ENCODE measurements at regions not wholly inside any gene's neighbourhood (a gene's known extent, or its start where the extent isn't known, plus 50 kb on each side); places are given as distances from the start of the nearest gene placed in this dataset.

DNA sequence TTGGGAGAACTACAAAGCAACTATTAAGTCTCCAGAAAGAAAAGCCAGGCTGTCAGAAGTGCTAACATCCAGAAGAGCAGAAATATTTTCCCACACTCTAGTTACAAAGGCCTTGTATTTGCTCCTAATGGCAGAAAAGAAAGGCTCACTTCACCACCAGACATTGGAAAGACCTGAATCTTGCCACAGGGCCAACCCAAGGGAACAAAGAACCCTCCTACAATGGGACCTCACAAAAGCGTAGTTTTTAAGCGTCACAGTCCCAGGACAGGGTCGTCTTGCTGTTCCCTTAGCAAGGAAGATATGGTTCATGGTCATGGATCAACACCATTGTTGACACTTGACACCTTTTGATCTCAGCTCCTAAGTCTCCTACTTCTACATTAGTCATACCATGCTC lies 119.1 kb downstream of the RPS29 start:
- H2AFZ ChIP-seq (ENCODE audit: low read length, unreplicated experiment) = no peak overlapping the region

DNA sequence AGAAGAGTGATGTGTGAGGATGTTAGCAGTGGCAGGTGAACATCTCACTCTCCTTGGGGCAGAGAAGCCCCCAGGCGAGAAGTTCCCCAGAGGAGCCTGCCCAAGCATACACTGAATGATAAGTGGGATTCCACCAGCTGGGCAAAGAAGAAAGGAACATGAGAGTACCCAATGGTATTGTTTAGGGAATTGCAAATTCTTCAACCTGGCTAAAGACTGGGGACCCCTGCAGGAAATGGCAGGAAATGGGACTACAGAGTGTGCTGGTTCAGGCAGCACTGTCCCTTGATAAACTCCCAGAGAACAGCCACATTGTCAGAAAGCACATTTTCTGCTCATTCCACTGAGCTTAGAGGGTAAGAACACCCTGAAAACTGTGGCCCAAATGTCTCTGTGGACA lies 121.3 kb downstream of the RPS29 start:
- Histone ChIP-seq H3K4me1 (ENCODE audit: control insufficient read depth, insufficient read depth, low read length, unreplicated experiment) (no peaks in the 10 kb centered on the region), H3K79me2 (ENCODE audit: control insufficient read depth, insufficient read depth, low read length, unreplicated experiment) (no peaks in the 10 kb centered on the region), H3K4me3 (ENCODE audit: low read depth, low read length) (no peak overlapping the region), H3K27me3 (ENCODE audit: insufficient read depth, low read length) (peaks cover 12% of the 10 kb centered on the region), H3K27ac (ENCODE audit: low read depth, low read length) (no peak overlapping the region), H2AFZ (ENCODE audit: low read length, unreplicated experiment) (no peak overlapping the region), H3K36me3 (ENCODE audit: insufficient read depth, low read length) (no peaks in the 10 kb centered on the region)

More for the DNA sequence above, 119.1 kb downstream of the RPS29 start:
- Histone ChIP-seq H3K27ac (ENCODE audit: low read depth, low read length) (no peak overlapping the region), H3K79me2 (ENCODE audit: control insufficient read depth, insufficient read depth, low read length, unreplicated experiment) (no peaks in the 10 kb centered on the region), H3K4me3 (ENCODE audit: low read depth, low read length) (no peak overlapping the region), H3K27me3 (ENCODE audit: insufficient read depth, low read length) (no peaks in the 10 kb centered on the region), H3K4me1 (ENCODE audit: control insufficient read depth, insufficient read depth, low read length, unreplicated experiment) (no peaks in the 10 kb centered on the region), H3K36me3 (ENCODE audit: insufficient read depth, low read length) (no peaks in the 10 kb centered on the region)

DNA sequence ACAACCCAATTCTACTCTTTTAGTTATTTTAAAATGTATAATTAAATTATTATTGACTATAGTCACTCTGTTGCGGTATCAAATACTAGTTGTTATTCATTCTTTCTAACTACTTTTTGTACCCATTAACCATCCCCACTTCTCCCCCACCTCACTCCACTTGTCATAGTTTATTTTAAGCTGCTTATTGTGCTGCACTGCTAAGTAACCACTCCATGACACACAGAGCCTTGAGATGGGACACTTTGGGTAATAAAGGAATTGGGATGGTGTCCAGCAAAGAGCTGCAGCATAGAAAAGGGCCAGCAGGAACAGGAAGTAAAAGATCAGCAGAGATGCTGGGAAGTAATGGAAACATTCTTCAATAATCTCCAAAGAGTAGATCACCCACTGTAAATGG lies 123.0 kb downstream of the RPS29 start:
- Histone ChIP-seq H3K36me3 (ENCODE audit: insufficient read depth, low read length) (no peaks in the 10 kb centered on the region), H3K27me3 (ENCODE audit: insufficient read depth, low read length) (peaks cover 27% of the 10 kb centered on the region), H3K79me2 (ENCODE audit: control insufficient read depth, insufficient read depth, low read length, unreplicated experiment) (no peaks in the 10 kb centered on the region), H3K4me3 (ENCODE audit: low read depth, low read length) (no peak overlapping the region), H3K27ac (ENCODE audit: low read depth, low read length) (no peak overlapping the region), H2AFZ (ENCODE audit: low read length, unreplicated experiment) (no peak overlapping the region), H3K4me1 (ENCODE audit: control insufficient read depth, insufficient read depth, low read length, unreplicated experiment) (no peaks in the 10 kb centered on the region)

DNA sequence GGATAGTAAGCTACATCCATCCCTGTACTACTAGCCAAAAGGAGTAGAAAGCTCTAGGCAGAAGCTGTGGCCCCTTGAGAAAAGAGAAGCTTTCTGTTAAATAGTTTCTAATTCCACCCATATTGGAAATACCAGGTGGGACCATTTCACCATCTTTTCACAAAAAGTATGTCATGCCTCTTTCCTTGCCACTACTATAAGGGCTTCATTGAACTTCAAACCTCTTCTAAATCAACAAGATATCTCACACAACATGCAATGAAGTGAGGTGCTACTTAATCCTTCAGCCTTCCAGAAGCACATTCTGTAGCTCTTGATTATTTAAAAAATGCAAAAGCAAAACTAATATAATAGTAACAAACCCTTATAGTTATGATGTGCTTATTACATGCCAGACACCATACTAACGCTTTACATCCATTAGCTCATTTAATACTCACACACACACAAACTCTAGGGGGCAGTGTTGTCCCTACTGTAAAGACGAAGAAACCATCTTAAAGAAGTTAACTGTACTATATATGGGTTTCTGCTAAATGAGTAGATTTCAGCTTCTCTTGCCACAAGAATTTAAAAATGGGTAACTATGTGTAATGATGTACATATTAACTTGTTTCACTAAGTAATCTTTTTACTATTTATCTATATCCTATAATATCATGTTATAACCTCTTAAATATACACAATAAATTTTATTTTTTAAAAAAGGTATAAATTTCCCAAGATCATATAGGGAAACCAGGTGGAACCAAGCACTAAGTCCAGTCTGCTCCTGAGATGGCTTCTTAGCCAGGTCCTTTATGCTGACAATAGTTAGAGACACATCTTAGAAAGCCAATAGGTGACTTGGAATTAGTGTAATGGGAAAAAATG lies 124.4 kb downstream of the RPS29 start:
- Histone ChIP-seq H3K36me3 (ENCODE audit: insufficient read depth, low read length) (no peaks in the 10 kb centered on the region), H2AFZ (ENCODE audit: low read length, unreplicated experiment) (no peak overlapping the region), H3K27ac (ENCODE audit: low read depth, low read length) (no peak overlapping the region), H3K79me2 (ENCODE audit: control insufficient read depth, insufficient read depth, low read length, unreplicated experiment) (no peaks in the 10 kb centered on the region), H3K4me3 (ENCODE audit: low read depth, low read length) (no peak overlapping the region), H3K27me3 (ENCODE audit: insufficient read depth, low read length) (peaks cover 39% of the 10 kb centered on the region), H3K4me1 (ENCODE audit: control insufficient read depth, insufficient read depth, low read length, unreplicated experiment) (no peaks in the 10 kb centered on the region)

DNA sequence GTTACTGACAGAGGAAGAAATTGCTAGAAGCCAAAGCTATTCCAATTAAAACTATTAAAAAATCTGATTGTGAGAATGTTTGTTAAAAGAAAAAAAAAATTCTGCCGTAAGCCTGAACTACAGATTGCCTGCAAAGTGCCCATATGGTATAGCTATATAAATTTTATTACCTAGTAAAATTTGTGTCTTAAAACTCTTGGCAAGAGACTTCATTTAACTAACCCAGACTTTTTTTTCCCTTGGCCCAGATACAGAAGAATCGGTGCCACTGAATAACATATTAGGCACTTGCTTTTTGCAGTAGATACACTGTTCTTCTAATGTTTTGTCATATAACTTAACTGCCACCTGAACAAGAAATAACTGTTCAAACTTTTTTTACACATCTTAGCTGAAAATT lies 125.5 kb downstream of the RPS29 start:
- Histone ChIP-seq H3K79me2 (ENCODE audit: control insufficient read depth, insufficient read depth, low read length, unreplicated experiment) (no peaks in the 10 kb centered on the region), H3K27ac (ENCODE audit: low read depth, low read length) (no peak overlapping the region), H2AFZ (ENCODE audit: low read length, unreplicated experiment) (no peak overlapping the region), H3K27me3 (ENCODE audit: insufficient read depth, low read length) (peaks cover 45% of the 10 kb centered on the region), H3K4me1 (ENCODE audit: control insufficient read depth, insufficient read depth, low read length, unreplicated experiment) (no peaks in the 10 kb centered on the region), H3K4me3 (ENCODE audit: low read depth, low read length) (no peak overlapping the region), H3K36me3 (ENCODE audit: insufficient read depth, low read length) (no peaks in the 10 kb centered on the region)

DNA sequence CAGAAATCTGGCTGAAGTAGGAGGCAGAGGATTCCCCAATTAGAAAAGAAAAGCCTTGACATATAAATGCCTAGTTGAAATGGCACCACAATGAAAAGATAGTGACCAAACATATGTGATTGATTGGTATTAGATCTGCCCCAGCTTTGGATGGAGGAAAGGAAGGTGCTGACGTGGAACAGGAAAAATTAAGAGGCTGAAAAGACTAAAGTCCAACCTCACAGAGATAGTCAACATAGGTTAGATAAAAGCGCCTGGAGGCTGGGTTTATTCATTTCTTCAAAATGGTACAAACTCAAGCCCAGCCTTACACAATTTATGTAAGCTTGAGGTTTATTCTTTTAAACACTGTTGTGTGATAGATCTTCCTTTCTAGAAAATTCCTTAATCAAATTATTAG lies 129.6 kb downstream of the RPS29 start:
- Histone ChIP-seq H3K4me1 (ENCODE audit: control insufficient read depth, insufficient read depth, low read length, unreplicated experiment) (no peaks in the 10 kb centered on the region), H2AFZ (ENCODE audit: low read length, unreplicated experiment) (no peak overlapping the region), H3K4me3 (ENCODE audit: low read depth, low read length) (no peak overlapping the region), H3K79me2 (ENCODE audit: control insufficient read depth, insufficient read depth, low read length, unreplicated experiment) (no peaks in the 10 kb centered on the region), H3K27ac (ENCODE audit: low read depth, low read length) (no peak overlapping the region), H3K27me3 (ENCODE audit: insufficient read depth, low read length) (peaks cover 44% of the 10 kb centered on the region), H3K36me3 (ENCODE audit: insufficient read depth, low read length) (no peaks in the 10 kb centered on the region)

DNA sequence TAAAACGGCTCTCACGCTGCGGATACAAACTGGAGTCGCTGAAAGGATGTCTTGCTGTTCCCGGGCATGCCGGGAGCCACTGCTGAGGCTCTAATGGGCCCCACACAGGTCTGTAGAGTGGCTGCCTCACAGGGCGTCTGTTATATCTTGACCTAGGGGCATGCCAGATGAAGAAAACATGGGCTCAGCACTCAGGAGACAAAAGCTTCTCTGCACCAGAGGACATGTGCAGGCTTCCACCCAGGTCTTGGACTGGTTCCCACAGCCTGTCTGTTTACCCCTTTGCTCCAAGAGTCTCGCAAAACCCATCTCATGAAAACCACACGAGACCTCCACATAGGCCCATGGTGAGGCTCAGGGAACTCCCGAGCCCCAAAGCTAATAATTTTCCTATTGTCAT lies 134.2 kb downstream of the RPS29 start:
- H3K27ac ChIP-seq (ENCODE audit: low read depth, low read length) = no peak overlapping the region
- H2AFZ ChIP-seq (ENCODE audit: low read length, unreplicated experiment) = no peak overlapping the region
- no peak overlapping the region for H3K4me3 ChIP-seq (ENCODE audit: low read depth, low read length)
- H3K27me3 ChIP-seq (ENCODE audit: insufficient read depth, low read length) = peaks cover 8% of the 10 kb centered on the region; the same call in 1 of the 2 replicates
- peaks cover 6% of the 10 kb centered on the region for H3K4me1 ChIP-seq (ENCODE audit: control insufficient read depth, insufficient read depth, low read length, unreplicated experiment)
- no peaks in the 10 kb centered on the region for H3K79me2 ChIP-seq (ENCODE audit: control insufficient read depth, insufficient read depth, low read length, unreplicated experiment)
- no peaks in the 10 kb centered on the region for H3K36me3 ChIP-seq (ENCODE audit: insufficient read depth, low read length)

DNA sequence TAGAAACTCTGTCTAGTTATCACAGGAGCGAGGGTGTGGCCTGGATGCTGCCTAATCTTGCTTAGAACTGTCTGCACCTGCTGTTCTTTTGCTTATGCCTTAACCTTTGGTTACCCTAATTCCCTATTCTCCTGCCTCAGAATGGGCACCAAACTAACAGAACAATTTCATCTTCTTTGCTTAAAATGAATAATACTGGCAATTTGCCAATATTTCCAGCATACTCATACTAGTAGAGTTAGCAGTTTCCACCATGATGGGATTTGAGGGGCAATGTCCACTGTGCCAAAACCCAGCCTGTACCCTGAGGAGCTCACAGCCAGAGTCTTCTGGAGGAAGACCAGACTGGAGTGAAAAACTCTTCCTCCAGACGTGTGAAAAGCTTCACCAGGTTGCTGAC lies 136.4 kb downstream of the RPS29 start:
- peaks cover 6% of the 10 kb centered on the region for H3K4me1 ChIP-seq (ENCODE audit: control insufficient read depth, insufficient read depth, low read length, unreplicated experiment)
- H3K27me3 ChIP-seq (ENCODE audit: insufficient read depth, low read length) = no peaks in the 10 kb centered on the region
- H3K4me3 ChIP-seq (ENCODE audit: low read depth, low read length) = no peak overlapping the region
- H3K79me2 ChIP-seq (ENCODE audit: control insufficient read depth, insufficient read depth, low read length, unreplicated experiment) = no peaks in the 10 kb centered on the region
- no peak overlapping the region for H3K27ac ChIP-seq (ENCODE audit: low read depth, low read length)
- H2AFZ ChIP-seq (ENCODE audit: low read length, unreplicated experiment) = no peak overlapping the region
- no peaks in the 10 kb centered on the region for H3K36me3 ChIP-seq (ENCODE audit: insufficient read depth, low read length)

DNA sequence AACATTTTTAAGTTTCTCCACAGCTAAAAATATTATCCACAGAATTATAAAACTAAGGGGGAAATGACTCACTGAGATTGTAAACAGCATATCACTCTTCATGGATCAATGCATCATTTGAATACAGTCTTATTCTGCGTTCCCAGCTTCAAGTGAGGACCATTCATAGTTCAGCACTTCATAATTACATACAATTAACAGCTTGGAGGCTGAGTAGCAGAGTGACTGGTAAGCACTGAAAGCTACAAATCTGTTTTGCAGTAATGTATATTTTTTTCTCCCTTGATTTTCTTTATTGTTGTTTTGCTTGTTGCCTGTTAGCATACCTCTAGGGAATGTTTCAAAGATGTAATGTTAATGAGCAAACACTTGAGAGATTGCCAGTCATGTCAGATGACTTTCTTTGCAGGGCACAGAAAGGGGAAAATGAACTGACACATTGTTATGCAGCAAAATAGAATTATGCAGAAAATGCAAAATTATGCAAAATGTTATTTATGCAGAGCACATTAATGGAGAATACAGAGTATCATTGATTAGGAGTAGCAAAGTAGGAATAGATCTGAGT lies 138.6 kb downstream of the RPS29 start:
- Histone ChIP-seq H3K36me3 (ENCODE audit: insufficient read depth, low read length) (no peaks in the 10 kb centered on the region), H3K27ac (ENCODE audit: low read depth, low read length) (no peak overlapping the region), H2AFZ (ENCODE audit: low read length, unreplicated experiment) (no peak overlapping the region), H3K79me2 (ENCODE audit: control insufficient read depth, insufficient read depth, low read length, unreplicated experiment) (no peaks in the 10 kb centered on the region), H3K4me3 (ENCODE audit: low read depth, low read length) (no peak overlapping the region), H3K27me3 (ENCODE audit: insufficient read depth, low read length) (no peaks in the 10 kb centered on the region), H3K4me1 (ENCODE audit: control insufficient read depth, insufficient read depth, low read length, unreplicated experiment) (peaks cover 6% of the 10 kb centered on the region)

DNA sequence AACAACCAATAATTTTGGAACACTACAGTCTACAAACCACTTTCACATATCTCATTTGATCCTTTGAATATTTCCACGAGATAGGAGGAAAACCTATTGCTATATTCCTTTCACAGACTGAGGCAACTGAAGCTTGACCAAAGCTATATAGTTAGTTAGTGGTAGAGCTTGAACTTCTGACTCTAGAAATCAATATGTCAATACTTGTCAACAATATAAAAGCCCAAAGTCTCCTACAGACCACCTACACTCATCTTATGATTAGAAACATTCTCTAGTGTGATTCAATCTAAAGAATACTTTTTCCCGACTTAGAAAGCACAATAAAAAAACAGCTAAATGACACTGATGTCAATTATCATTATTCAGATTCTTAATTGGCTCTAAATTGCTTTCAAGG lies 139.4 kb downstream of the RPS29 start:
- no peak overlapping the region for H2AFZ ChIP-seq (ENCODE audit: low read length, unreplicated experiment)
- no peak overlapping the region for H3K4me3 ChIP-seq (ENCODE audit: low read depth, low read length)
- no peaks in the 10 kb centered on the region for H3K79me2 ChIP-seq (ENCODE audit: control insufficient read depth, insufficient read depth, low read length, unreplicated experiment)
- H3K4me1 ChIP-seq (ENCODE audit: control insufficient read depth, insufficient read depth, low read length, unreplicated experiment) = peaks cover 6% of the 10 kb centered on the region
- H3K27ac ChIP-seq (ENCODE audit: low read depth, low read length) = no peak overlapping the region
- no peaks in the 10 kb centered on the region for H3K36me3 ChIP-seq (ENCODE audit: insufficient read depth, low read length)
- H3K27me3 ChIP-seq (ENCODE audit: insufficient read depth, low read length) = peaks cover 5% of the 10 kb centered on the region

DNA sequence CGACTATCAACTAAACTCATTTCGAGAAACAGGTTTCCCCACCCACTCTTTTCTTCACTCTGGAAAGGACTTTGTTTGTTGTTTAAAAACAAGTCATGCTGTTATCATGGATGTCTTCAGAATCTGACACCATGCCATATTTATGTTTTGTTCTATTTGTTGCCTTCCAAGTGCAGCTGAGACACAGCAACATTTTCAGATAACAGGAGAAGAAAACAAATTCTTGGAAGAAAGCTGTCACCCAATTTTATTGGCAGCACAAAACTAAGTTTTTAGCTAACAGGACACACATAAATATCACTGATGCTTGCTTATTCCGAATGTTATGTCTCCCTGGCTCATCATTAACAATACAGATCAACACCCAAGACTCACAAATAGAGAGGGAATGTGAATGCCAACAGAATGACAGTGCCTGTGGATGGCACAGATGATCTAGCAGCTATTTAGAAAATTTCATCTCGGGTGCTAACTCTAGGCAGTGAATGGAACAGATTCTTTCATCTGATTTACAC lies 147.9 kb downstream of the RPS29 start:
- H3K79me2 ChIP-seq (ENCODE audit: control insufficient read depth, insufficient read depth, low read length, unreplicated experiment) = no peaks in the 10 kb centered on the region
- peaks cover 38% of the 10 kb centered on the region for H3K27me3 ChIP-seq (ENCODE audit: insufficient read depth, low read length)
- H3K4me1 ChIP-seq (ENCODE audit: control insufficient read depth, insufficient read depth, low read length, unreplicated experiment) = no peaks in the 10 kb centered on the region
- no peak overlapping the region for H3K4me3 ChIP-seq (ENCODE audit: low read depth, low read length)
- H3K36me3 ChIP-seq (ENCODE audit: insufficient read depth, low read length) = no peaks in the 10 kb centered on the region
- no peak overlapping the region for H3K27ac ChIP-seq (ENCODE audit: low read depth, low read length)
- H2AFZ ChIP-seq (ENCODE audit: low read length, unreplicated experiment) = no peak overlapping the region

Data from ACC112 (cell line).